ENCODE measurements at regions not wholly inside any gene's neighbourhood (a gene's known extent, or its start where the extent isn't known, plus 50 kb on each side); places are given as distances from the start of the nearest gene placed in this dataset.

- CTCF ChIA-PET (ENCODE audit: unreplicated experiment), result interaction anchor here (0.7 kb wide), 1 partner anchor 9 kb away, joined by 3 read pairs; no protein-coding TSS in a partner anchor
Measured at GRCh38 chr13:40422588-40423235, 243.7 kb downstream of the FOXO1 start.

GRCh38 chr13:40428354-40428753 is 238.1 kb downstream of the FOXO1 start:
- intact Hi-C loops (cut with micrococcal nuclease; ENCODE audit: unreplicated experiment), result no loop called here

More at GRCh38 chr13:40422588-40423235, 243.7 kb downstream of the FOXO1 start:
- BruUV-seq (replicated peaks), result no TSS peak
- Histone ChIP-seq H3K79me2 (ENCODE audit: insufficient read depth, low read depth, low read length) (no peaks in the 10 kb centered on the region), H3K4me1 (ENCODE audit: insufficient read depth, low read length, poor library complexity, severe bottlenecking) (peaks cover 24% of the 10 kb centered on the region), H3K9me2 (ENCODE audit: insufficient read depth, low read length) (no peaks in the 10 kb centered on the region), H3K36me3 (ENCODE audit: insufficient read depth, low read length) (no peaks in the 10 kb centered on the region; the same call in 1 of the 2 replicates), H3K27ac (ENCODE audit: low read depth, low read length, poor library complexity, severe bottlenecking) (no peak overlapping the region), H3K4me2 (ENCODE audit: low read length) (no peak overlapping the region), H4K20me1 (ENCODE audit: insufficient read depth, low read length) (no peaks in the 10 kb centered on the region), H3K4me3 (ENCODE audit: low read depth, low read length, poor library complexity, severe bottlenecking) (no peak overlapping the region), H3K9me3 (ENCODE audit: low read length) (no peaks in the 10 kb centered on the region; the same call in 1 of the 2 replicates), H2AFZ (ENCODE audit: low read length) (peak overlapping the region; percentile 55; the same call in 1 of the 2 replicates)
- TF ChIP-seq CTCF (conservative IDR thresholded peaks at IDR 0.05; ENCODE audit: low read length) (no peak), EZH2phosphoT487 (IDR thresholded peaks at IDR 0.05; ENCODE audit: borderline replicate concordance, low read depth, low read length) (no peak)
- DNase-seq (ENCODE audit: low spot score), result no peak
- intact Hi-C loops (cut with micrococcal nuclease; ENCODE audit: unreplicated experiment), result no loop called here
- POLR2A ChIA-PET, result interaction anchor here (0.7 to 2.4 kb wide), 8 partner anchors 9 to 1661 kb away, joined by 3 to 12 read pairs (median 3); no protein-coding TSS in a partner anchor

More at GRCh38 chr13:40428354-40428753, 238.1 kb downstream of the FOXO1 start:
- DNase-seq (ENCODE audit: low spot score), result no peak
- Histone ChIP-seq H3K4me1 (ENCODE audit: insufficient read depth, low read length, poor library complexity, severe bottlenecking) (peaks cover 55% of the 10 kb centered on the region), H3K79me2 (ENCODE audit: insufficient read depth, low read depth, low read length) (no peaks in the 10 kb centered on the region), H3K4me2 (ENCODE audit: low read length) (peak overlapping the region; percentile 15; the same call in 1 of the 2 replicates), H3K9me2 (ENCODE audit: insufficient read depth, low read length) (no peaks in the 10 kb centered on the region), H4K20me1 (ENCODE audit: insufficient read depth, low read length) (no peaks in the 10 kb centered on the region), H2AFZ (ENCODE audit: low read length) (peak overlapping the region; percentile 48; the same call in 1 of the 2 replicates), H3K36me3 (ENCODE audit: insufficient read depth, low read length) (no peaks in the 10 kb centered on the region), H3K9me3 (ENCODE audit: low read length) (no peaks in the 10 kb centered on the region), H3K27ac (ENCODE audit: low read depth, low read length, poor library complexity, severe bottlenecking) (no peak overlapping the region), H3K4me3 (ENCODE audit: low read depth, low read length, poor library complexity, severe bottlenecking) (no peak overlapping the region)
- TF ChIP-seq EZH2phosphoT487 (IDR thresholded peaks at IDR 0.05; ENCODE audit: borderline replicate concordance, low read depth, low read length), result no peak
- TF ChIP-seq CTCF (conservative IDR thresholded peaks at IDR 0.05; ENCODE audit: low read length), result no peak
- ChIA-PET CTCF (ENCODE audit: unreplicated experiment) (no interaction called here), POLR2A (no interaction called here)
- no TSS peak for BruUV-seq (replicated peaks)
